ENCODE measurements at regions not wholly inside any gene's neighbourhood (a gene's known extent, or its start where the extent isn't known, plus 50 kb on each side); places are given as distances from the start of the nearest gene placed in this dataset.

GRCh38 chr2:194824450-194824849 lies 832.6 kb upstream of the SLC39A10 start:
- ChIA-PET POLR2A (ENCODE audit: unreplicated experiment) (no interaction called here), CTCF (no interaction called here)
- no peaks in the 10 kb centered on the region for H3K79me2 ChIP-seq (ENCODE audit: low read length)
- no peaks in the 10 kb centered on the region for H4K20me1 ChIP-seq (ENCODE audit: low read length)
- no peaks in the 10 kb centered on the region; the same call in 1 of the 2 replicates for H3K4me1 ChIP-seq (ENCODE audit: insufficient read depth, low read length)
- no peaks in the 10 kb centered on the region for H3K9me2 ChIP-seq (replicated peaks; ENCODE audit: low read length)
- H3K36me3 ChIP-seq (ENCODE audit: low read depth, low read length): no peaks in the 10 kb centered on the region
- no peak overlapping the region for H2AFZ ChIP-seq (ENCODE audit: low read length)
- BruUV-seq (replicated peaks): no TSS peak
- no peaks in the 10 kb centered on the region for H3K9me3 ChIP-seq (ENCODE audit: low read length)
- intact Hi-C loops (cut with micrococcal nuclease): loop anchor here (10.0 kb wide), 1 partner anchor 840 kb away; no protein-coding TSS in a partner anchor
- H3K9ac ChIP-seq (ENCODE audit: low read length): no peak overlapping the region
- no peak for ATAC-seq
- no peak overlapping the region for H3K27ac ChIP-seq (ENCODE audit: low read length)
- H3K4me3 ChIP-seq (ENCODE audit: low read length): no peak overlapping the region
- H3F3A ChIP-seq (ENCODE audit: low read length, unreplicated experiment): no peaks in the 10 kb centered on the region
- no peak for TF ChIP-seq EZH2phosphoT487 (IDR thresholded peaks at IDR 0.05; ENCODE audit: borderline replicate concordance, low read length)
- no peak for TF ChIP-seq CTCF (conservative IDR thresholded peaks at IDR 0.05; ENCODE audit: low read depth, low read length)
- no peak for TF ChIP-seq EZH2 (IDR thresholded peaks at IDR 0.05; ENCODE audit: low read length, unreplicated experiment)
- H3K27me3 ChIP-seq (ENCODE audit: low read length): no peaks in the 10 kb centered on the region
- no peak overlapping the region for H3K4me2 ChIP-seq (ENCODE audit: low read length)
- DNase-seq: no peak

GRCh38 chr2:194822657-194823056 lies 834.4 kb upstream of the SLC39A10 start:
- Histone ChIP-seq H3K9me2 (replicated peaks; ENCODE audit: low read length) (no peaks in the 10 kb centered on the region), H3K4me1 (ENCODE audit: insufficient read depth, low read length) (no peaks in the 10 kb centered on the region; the same call in 1 of the 2 replicates), H3K27me3 (ENCODE audit: low read length) (no peaks in the 10 kb centered on the region), H2AFZ (ENCODE audit: low read length) (no peak overlapping the region), H3K27ac (ENCODE audit: low read length) (no peak overlapping the region), H3K9me3 (ENCODE audit: low read length) (no peaks in the 10 kb centered on the region), H4K20me1 (ENCODE audit: low read length) (no peaks in the 10 kb centered on the region), H3K79me2 (ENCODE audit: low read length) (no peaks in the 10 kb centered on the region), H3F3A (ENCODE audit: low read length, unreplicated experiment) (no peaks in the 10 kb centered on the region), H3K4me2 (ENCODE audit: low read length) (no peak overlapping the region), H3K36me3 (ENCODE audit: low read depth, low read length) (no peaks in the 10 kb centered on the region), H3K9ac (ENCODE audit: low read length) (no peak overlapping the region), H3K4me3 (ENCODE audit: low read length) (no peak overlapping the region)
- CTCF ChIA-PET: no interaction called here
- intact Hi-C loops (cut with micrococcal nuclease): loop anchor here (10.0 kb wide), 1 partner anchor 842 kb away; no protein-coding TSS in a partner anchor
- DNase-seq (no peak), ATAC-seq (peak; percentile 67)
- TF ChIP-seq EZH2phosphoT487 (IDR thresholded peaks at IDR 0.05; ENCODE audit: borderline replicate concordance, low read length) (no peak), CTCF (conservative IDR thresholded peaks at IDR 0.05; ENCODE audit: low read depth, low read length) (no peak), EZH2 (IDR thresholded peaks at IDR 0.05; ENCODE audit: low read length, unreplicated experiment) (no peak)
- no TSS peak for BruUV-seq (replicated peaks)
- POLR2A ChIA-PET (ENCODE audit: unreplicated experiment): no interaction called here

GRCh38 chr2:194822097-194822496 lies 834.9 kb upstream of the SLC39A10 start:
- no peak overlapping the region for H3K4me2 ChIP-seq (ENCODE audit: low read length)
- no peak for TF ChIP-seq EZH2 (IDR thresholded peaks at IDR 0.05; ENCODE audit: low read length, unreplicated experiment)
- no peak for TF ChIP-seq EZH2phosphoT487 (IDR thresholded peaks at IDR 0.05; ENCODE audit: borderline replicate concordance, low read length)
- no peak for TF ChIP-seq CTCF (conservative IDR thresholded peaks at IDR 0.05; ENCODE audit: low read depth, low read length)
- H3F3A ChIP-seq (ENCODE audit: low read length, unreplicated experiment): no peaks in the 10 kb centered on the region
- no peaks in the 10 kb centered on the region for H3K79me2 ChIP-seq (ENCODE audit: low read length)
- intact Hi-C loops (cut with micrococcal nuclease): loop anchor here (10.0 kb wide), 1 partner anchor 843 kb away; no protein-coding TSS in a partner anchor
- no peak overlapping the region for H3K4me3 ChIP-seq (ENCODE audit: low read length)
- H3K4me1 ChIP-seq (ENCODE audit: insufficient read depth, low read length): no peaks in the 10 kb centered on the region; the same call in 1 of the 2 replicates
- H3K9me2 ChIP-seq (replicated peaks; ENCODE audit: low read length): no peaks in the 10 kb centered on the region
- H3K27ac ChIP-seq (ENCODE audit: low read length): no peak overlapping the region
- ChIA-PET CTCF (no interaction called here), POLR2A (ENCODE audit: unreplicated experiment) (no interaction called here)
- BruUV-seq (replicated peaks): no TSS peak
- no peaks in the 10 kb centered on the region for H3K36me3 ChIP-seq (ENCODE audit: low read depth, low read length)
- no peaks in the 10 kb centered on the region for H3K27me3 ChIP-seq (ENCODE audit: low read length)
- no peaks in the 10 kb centered on the region for H4K20me1 ChIP-seq (ENCODE audit: low read length)
- no peak overlapping the region for H2AFZ ChIP-seq (ENCODE audit: low read length)
- no peak overlapping the region for H3K9ac ChIP-seq (ENCODE audit: low read length)
- ATAC-seq: peak; percentile 43; the same call in 1 of the 2 replicates
- DNase-seq: no peak
- no peaks in the 10 kb centered on the region for H3K9me3 ChIP-seq (ENCODE audit: low read length)
